ENCODE measurements at regions not wholly inside any gene's neighbourhood (a gene's known extent, or its start where the extent isn't known, plus 50 kb on each side); places are given as distances from the start of the nearest gene placed in this dataset.
"Not testable (repeated sequence)": the region's sequence is repeated elsewhere in the genome, so short reads cannot be mapped to it uniquely, and the experiment has no call there.

- H3K27me3 ChIP-seq (ENCODE audit: insufficient read depth, low read length, poor library complexity, severe bottlenecking), result no peaks in the 10 kb centered on the region
Measured at GRCh38 chr5:130845049-130845765, 319.8 kb downstream of the HINT1 start.

GRCh38 chr5:130836729-130837649, 328.1 kb downstream of the HINT1 start:
- Histone ChIP-seq H4K20me1 (ENCODE audit: insufficient read depth, low read length, poor library complexity, severe bottlenecking) (no peaks in the 10 kb centered on the region), H2AFZ (ENCODE audit: low read length) (peak overlapping the region; percentile 83), H3K9me2 (replicated peaks; ENCODE audit: low read depth, low read length) (no peaks in the 10 kb centered on the region), H3K79me2 (ENCODE audit: insufficient read depth, low read length) (no peaks in the 10 kb centered on the region), H3K36me3 (ENCODE audit: insufficient read depth, low read length) (no peaks in the 10 kb centered on the region), H3F3A (ENCODE audit: low read depth) (no peaks in the 10 kb centered on the region), H3K4me1 (ENCODE audit: insufficient read depth, low read length, poor library complexity, severe bottlenecking) (no peaks in the 10 kb centered on the region), H3K9ac (ENCODE audit: low read depth, low read length, poor library complexity, severe bottlenecking) (peak overlapping the region; percentile 37), H3K27me3 (ENCODE audit: insufficient read depth, low read length, poor library complexity, severe bottlenecking) (no peaks in the 10 kb centered on the region), H3K4me2 (ENCODE audit: low read depth, low read length, poor library complexity, severe bottlenecking) (peak overlapping the region; percentile 72), H3K9me3 (ENCODE audit: insufficient read depth, low read depth, low read length) (no peaks in the 10 kb centered on the region), H3K4me3 (ENCODE audit: low read length, poor library complexity, severe bottlenecking) (peak overlapping the region; percentile 59)
- TF ChIP-seq CTCF (conservative IDR thresholded peaks at IDR 0.05; ENCODE audit: low read length), result no peak
- TF ChIP-seq EZH2phosphoT487 (IDR thresholded peaks at IDR 0.05; ENCODE audit: borderline replicate concordance), result no peak

More at GRCh38 chr5:130845049-130845765, 319.8 kb downstream of the HINT1 start:
- Histone ChIP-seq H4K20me1 (ENCODE audit: insufficient read depth, low read length, poor library complexity, severe bottlenecking) (no peaks in the 10 kb centered on the region), H3K79me2 (ENCODE audit: insufficient read depth, low read length) (no peaks in the 10 kb centered on the region), H3K4me3 (ENCODE audit: low read length, poor library complexity, severe bottlenecking) (no peak overlapping the region), H3K36me3 (ENCODE audit: insufficient read depth, low read length) (no peaks in the 10 kb centered on the region), H3K9me3 (ENCODE audit: insufficient read depth, low read depth, low read length) (no peaks in the 10 kb centered on the region), H3K4me2 (ENCODE audit: low read depth, low read length, poor library complexity, severe bottlenecking) (no peak overlapping the region), H3K9me2 (replicated peaks; ENCODE audit: low read depth, low read length) (no peaks in the 10 kb centered on the region), H3F3A (ENCODE audit: low read depth) (no peaks in the 10 kb centered on the region), H3K4me1 (ENCODE audit: insufficient read depth, low read length, poor library complexity, severe bottlenecking) (no peaks in the 10 kb centered on the region), H3K9ac (ENCODE audit: low read depth, low read length, poor library complexity, severe bottlenecking) (no peak overlapping the region), H2AFZ (ENCODE audit: low read length) (no peak overlapping the region)
- no peak for TF ChIP-seq EZH2phosphoT487 (IDR thresholded peaks at IDR 0.05; ENCODE audit: borderline replicate concordance)
- TF ChIP-seq CTCF (conservative IDR thresholded peaks at IDR 0.05; ENCODE audit: low read length), result no peak

- H2AFZ ChIP-seq (ENCODE audit: low read length); H3K4me1 ChIP-seq (ENCODE audit: insufficient read depth, low read length, poor library complexity, severe bottlenecking); H3K4me3 ChIP-seq (ENCODE audit: low read length, poor library complexity, severe bottlenecking); H3K27me3 ChIP-seq (ENCODE audit: insufficient read depth, low read length, poor library complexity, severe bottlenecking); H3K4me2 ChIP-seq (ENCODE audit: low read depth, low read length, poor library complexity, severe bottlenecking); H3K9ac ChIP-seq (ENCODE audit: low read depth, low read length, poor library complexity, severe bottlenecking); H3F3A ChIP-seq (ENCODE audit: low read depth); H3K9me3 ChIP-seq (ENCODE audit: insufficient read depth, low read depth, low read length); H4K20me1 ChIP-seq (ENCODE audit: insufficient read depth, low read length, poor library complexity, severe bottlenecking); H3K79me2 ChIP-seq (ENCODE audit: insufficient read depth, low read length); H3K9me2 ChIP-seq (replicated peaks; ENCODE audit: low read depth, low read length); H3K36me3 ChIP-seq (ENCODE audit: insufficient read depth, low read length): not testable (repeated sequence)
Measured at GRCh38 chr5:130817598-130818384, 347.3 kb downstream of the HINT1 start.
